ENCODE measurements at regions not wholly inside any gene's neighbourhood (a gene's known extent, or its start where the extent isn't known, plus 50 kb on each side); places are given as distances from the start of the nearest gene placed in this dataset.

DNA sequence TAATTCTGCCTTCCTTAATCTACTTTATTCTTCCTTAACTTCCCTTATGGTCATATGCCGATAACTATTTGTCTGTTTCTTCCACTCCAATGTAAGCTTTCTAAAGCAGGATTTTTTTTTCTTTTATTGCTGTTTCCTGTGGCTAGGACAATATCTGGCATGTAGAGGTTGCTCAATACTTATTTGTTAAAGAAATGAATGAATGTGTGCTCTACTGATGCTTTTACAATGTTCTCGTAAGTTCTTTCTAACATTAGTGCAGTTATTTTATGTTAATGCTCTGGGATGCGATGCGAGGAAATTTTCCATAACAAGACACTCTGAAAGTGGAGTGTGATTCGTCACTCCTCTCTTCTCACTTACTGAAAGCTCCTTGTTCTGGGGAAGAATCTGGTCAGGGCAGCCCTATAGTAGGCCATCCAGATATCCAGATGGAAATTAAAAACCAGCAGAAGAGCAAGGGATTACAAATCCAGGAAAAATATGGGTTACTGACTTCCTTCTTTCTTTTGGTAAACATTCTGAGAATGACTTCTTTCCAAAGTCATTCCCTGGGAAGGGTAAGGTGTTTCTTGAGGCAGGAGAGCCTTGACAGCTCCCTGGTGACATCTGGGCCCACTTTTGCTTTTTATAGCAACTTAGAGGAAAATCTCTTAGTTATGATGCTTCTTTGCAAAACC lies 420.4 kb downstream of the PDCD6IP start:
- no peak for DNase-seq (ENCODE audit: low spot score in 2 of 2)
- WGBS, 2 donors, result 82 to 84% methylated on average over 5 of the region's 5 CpGs
- TF ChIP-seq, protein P1, sequence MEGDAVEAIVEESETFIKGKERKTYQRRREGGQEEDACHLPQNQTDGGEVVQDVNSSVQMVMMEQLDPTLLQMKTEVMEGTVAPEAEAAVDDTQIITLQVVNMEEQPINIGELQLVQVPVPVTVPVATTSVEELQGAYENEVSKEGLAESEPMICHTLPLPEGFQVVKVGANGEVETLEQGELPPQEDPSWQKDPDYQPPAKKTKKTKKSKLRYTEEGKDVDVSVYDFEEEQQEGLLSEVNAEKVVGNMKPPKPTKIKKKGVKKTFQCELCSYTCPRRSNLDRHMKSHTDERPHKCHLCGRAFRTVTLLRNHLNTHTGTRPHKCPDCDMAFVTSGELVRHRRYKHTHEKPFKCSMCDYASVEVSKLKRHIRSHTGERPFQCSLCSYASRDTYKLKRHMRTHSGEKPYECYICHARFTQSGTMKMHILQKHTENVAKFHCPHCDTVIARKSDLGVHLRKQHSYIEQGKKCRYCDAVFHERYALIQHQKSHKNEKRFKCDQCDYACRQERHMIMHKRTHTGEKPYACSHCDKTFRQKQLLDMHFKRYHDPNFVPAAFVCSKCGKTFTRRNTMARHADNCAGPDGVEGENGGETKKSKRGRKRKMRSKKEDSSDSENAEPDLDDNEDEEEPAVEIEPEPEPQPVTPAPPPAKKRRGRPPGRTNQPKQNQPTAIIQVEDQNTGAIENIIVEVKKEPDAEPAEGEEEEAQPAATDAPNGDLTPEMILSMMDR (IDR thresholded peaks at IDR 0.05), result no peak
- no peak for TF ChIP-seq POLR2A (IDR thresholded peaks at IDR 0.05)
- intact Hi-C loops (cut with DNase I; ENCODE audit: low total_unique reads), result no loop called here
- no peak overlapping the region for H3K4me3 ChIP-seq (ENCODE audit: low read depth, poor library complexity, severe bottlenecking)

DNA sequence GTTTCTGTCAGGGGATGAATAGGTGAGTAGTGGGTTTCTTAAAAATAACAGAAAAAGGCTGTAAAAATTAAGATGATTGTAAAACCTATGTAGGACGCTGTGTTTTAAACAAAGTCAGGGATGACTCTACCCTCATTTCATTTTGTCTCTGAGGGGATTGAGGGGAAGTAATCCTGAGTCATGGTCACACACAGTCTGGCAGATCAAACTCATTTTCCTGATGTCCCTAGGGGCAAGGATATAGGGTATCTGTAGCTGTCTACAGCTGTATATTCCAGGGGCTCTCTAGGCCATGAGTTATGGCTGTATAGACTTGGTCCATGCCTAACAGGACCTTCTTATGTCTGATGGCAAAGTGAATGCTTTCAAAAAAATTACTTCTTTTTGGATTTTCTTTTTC lies 421.1 kb downstream of the PDCD6IP start:
- intact Hi-C loops (cut with DNase I; ENCODE audit: low total_unique reads), result no loop called here
- 86 to 89% methylated on average over 1 of the region's 1 CpG for WGBS, 2 donors
- DNase-seq (ENCODE audit: low spot score in 2 of 2), result no peak
- TF ChIP-seq, protein P1 (IDR thresholded peaks at IDR 0.05), result no peak
- no peak for TF ChIP-seq POLR2A (IDR thresholded peaks at IDR 0.05)
- no peak overlapping the region for H3K4me3 ChIP-seq (ENCODE audit: low read depth, poor library complexity, severe bottlenecking)

DNA sequence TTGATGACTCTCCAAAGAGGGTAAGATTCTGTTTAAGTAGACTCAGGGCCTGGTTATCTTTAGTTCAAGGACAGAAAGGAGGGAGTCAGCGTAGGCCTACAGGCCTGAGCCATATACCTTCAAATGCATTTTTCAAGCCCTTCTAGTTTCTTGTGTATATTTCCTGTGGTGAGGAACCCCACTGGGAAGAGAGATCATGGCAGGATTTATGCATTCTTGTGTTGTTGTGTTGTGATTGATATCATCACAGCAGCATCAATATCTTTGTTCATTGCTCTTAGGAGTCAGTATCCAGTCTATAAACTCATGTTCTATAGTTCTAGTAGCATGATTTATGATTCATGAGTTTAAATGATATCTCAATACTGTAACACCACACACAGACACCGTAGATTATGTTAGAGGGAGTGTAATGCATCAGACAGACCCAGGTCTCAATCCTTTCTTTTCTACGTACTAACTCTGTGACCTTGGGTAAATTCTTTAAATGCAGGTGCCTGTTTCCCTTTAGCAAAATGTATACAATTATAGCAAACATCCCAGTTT lies 427.5 kb downstream of the PDCD6IP start:
- TF ChIP-seq POLR2A (IDR thresholded peaks at IDR 0.05), result no peak
- TF ChIP-seq, protein P1 (IDR thresholded peaks at IDR 0.05), result no peak
- intact Hi-C loops (cut with DNase I; ENCODE audit: low total_unique reads), result no loop called here
- H3K4me3 ChIP-seq (ENCODE audit: low read depth, poor library complexity, severe bottlenecking), result no peak overlapping the region
- DNase-seq (ENCODE audit: low spot score in 2 of 2), result no peak
- WGBS, 2 donors, result 61 to 86% methylated on average over 3 of the region's 3 CpGs

DNA sequence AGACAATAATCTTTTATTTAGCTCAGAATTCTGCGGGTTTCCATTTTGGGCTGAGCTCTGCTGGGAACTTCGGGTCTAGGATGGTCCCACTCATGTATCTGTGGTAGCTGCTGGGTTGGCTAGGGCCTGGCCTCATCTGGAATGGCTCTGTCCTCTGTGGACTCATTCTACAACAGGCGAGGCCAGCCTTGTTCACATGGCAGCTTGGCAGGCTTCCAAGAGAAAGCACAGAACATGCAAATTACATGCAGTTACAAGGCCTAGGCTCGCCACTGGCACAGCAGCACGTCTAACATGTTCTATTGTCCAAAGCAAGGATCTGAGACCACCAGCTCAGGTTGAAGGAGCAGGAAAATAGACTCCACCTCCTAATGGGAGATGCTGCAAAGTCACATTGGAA lies 431.4 kb downstream of the PDCD6IP start:
- 61 to 67% methylated on average over 5 of the region's 5 CpGs for WGBS, 2 donors
- no peak overlapping the region for H3K4me3 ChIP-seq (ENCODE audit: low read depth, poor library complexity, severe bottlenecking)
- intact Hi-C loops (cut with DNase I; ENCODE audit: low total_unique reads), result no loop called here
- no peak for DNase-seq (ENCODE audit: low spot score in 2 of 2)
- TF ChIP-seq POLR2A (IDR thresholded peaks at IDR 0.05), result no peak
- TF ChIP-seq, protein P1 (IDR thresholded peaks at IDR 0.05), result no peak

DNA sequence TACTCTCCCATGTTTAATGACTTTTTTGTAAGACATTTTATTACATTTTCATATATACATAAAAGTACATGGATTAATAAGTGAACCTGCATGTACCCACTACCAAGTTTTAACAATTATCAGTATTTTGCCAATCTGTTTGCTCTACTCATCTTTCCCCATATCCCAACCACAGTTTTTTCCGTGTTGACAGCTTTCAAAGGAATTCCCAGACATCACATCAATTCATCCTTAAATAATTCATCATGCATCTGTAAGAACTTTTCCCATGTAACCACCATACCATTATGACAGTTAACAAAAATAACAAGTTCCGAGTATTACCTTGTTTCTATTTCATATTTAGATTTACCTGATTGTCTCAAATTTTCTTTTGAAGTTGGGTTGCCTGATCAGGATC lies 436.7 kb downstream of the PDCD6IP start:
- DNase-seq (ENCODE audit: low spot score in 2 of 2), result no peak
- intact Hi-C loops (cut with DNase I; ENCODE audit: low total_unique reads), result no loop called here
- no peak overlapping the region for H3K4me3 ChIP-seq (ENCODE audit: low read depth, poor library complexity, severe bottlenecking)
- WGBS, 2 donors, result 44 to 53% methylated on average over 2 of the region's 2 CpGs
- TF ChIP-seq, protein P1 (IDR thresholded peaks at IDR 0.05), result no peak
- TF ChIP-seq POLR2A (IDR thresholded peaks at IDR 0.05), result no peak

DNA sequence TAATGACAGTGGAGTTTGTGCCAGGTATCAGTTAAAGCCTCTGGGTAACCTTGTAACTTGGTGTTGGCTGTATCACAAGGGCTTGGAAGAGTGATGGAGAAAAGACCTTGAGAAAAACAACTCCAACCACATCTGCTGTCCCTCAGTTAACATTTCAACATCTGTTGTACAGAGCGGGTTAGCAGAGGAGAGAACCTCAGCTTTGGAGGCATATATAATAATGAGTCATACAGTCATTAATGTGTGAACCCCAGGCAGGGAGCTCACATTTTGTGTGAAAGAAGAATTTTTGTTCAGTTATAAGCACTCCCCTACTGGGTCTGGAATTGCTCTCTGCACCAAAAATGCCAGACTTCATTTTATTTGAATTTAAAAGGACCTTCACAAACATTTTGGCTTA lies 439.5 kb downstream of the PDCD6IP start:
- no peak for DNase-seq (ENCODE audit: low spot score in 2 of 2)
- no peak overlapping the region for H3K4me3 ChIP-seq (ENCODE audit: low read depth, poor library complexity, severe bottlenecking)
- no peak for TF ChIP-seq POLR2A (IDR thresholded peaks at IDR 0.05)
- TF ChIP-seq, protein P1 (IDR thresholded peaks at IDR 0.05), result no peak
- intact Hi-C loops (cut with DNase I; ENCODE audit: low total_unique reads), result no loop called here
- 29 to 44% methylated on average over 1 of the region's 1 CpG for WGBS, 2 donors

Data from lower leg skin (tissue), 4 donors.